GM21528 (cell line): ENCODE measurements at regions not wholly inside any gene's neighbourhood (a gene's known extent, or its start where the extent isn't known, plus 50 kb on each side); places are given as distances from the start of the nearest gene placed in this dataset.

Source experiments
- ATAC-seq: cut with Tn5 transposase; IDR thresholded peaks from one replicate; pipeline ENCODE4 v1.9.1; 2021; ENCODE audit warnings: mild to moderate bottlenecking, moderate library complexity; ENCODE audit not compliant: unreplicated experiment, low FRiP score

GRCh38 chr16:62715701-62716100 is 679.5 kb upstream of the CDH8 start:
- ATAC-seq: no peak

GRCh38 chr16:62712566-62712965 is 676.3 kb upstream of the CDH8 start:
- no peak for ATAC-seq

GRCh38 chr16:62711797-62712196 is 675.6 kb upstream of the CDH8 start:
- no peak for ATAC-seq

- no peak for ATAC-seq
Measured at GRCh38 chr16:62709794-62710193, 673.6 kb upstream of the CDH8 start.

- ATAC-seq: no peak
Measured at GRCh38 chr16:62701426-62701825, 665.2 kb upstream of the CDH8 start.

GRCh38 chr16:62700426-62701294 is 664.4 kb upstream of the CDH8 start:
- ATAC-seq: no peak

- no peak for ATAC-seq
Measured at GRCh38 chr16:62692685-62693084, 656.4 kb upstream of the CDH8 start.

GRCh38 chr16:62681819-62682218 is 645.6 kb upstream of the CDH8 start:
- ATAC-seq: no peak

GRCh38 chr16:62678796-62679195 is 642.6 kb upstream of the CDH8 start:
- no peak for ATAC-seq

- ATAC-seq: no peak
Measured at GRCh38 chr16:62676306-62676705, 640.1 kb upstream of the CDH8 start.

- no peak for ATAC-seq
Measured at GRCh38 chr16:62665269-62665668, 629.0 kb upstream of the CDH8 start.

- ATAC-seq: no peak
Measured at GRCh38 chr16:62664566-62664965, 628.3 kb upstream of the CDH8 start.

- ATAC-seq: no peak
Measured at GRCh38 chr16:62661435-62661834, 625.2 kb upstream of the CDH8 start.

GRCh38 chr16:62657116-62657515 is 620.9 kb upstream of the CDH8 start:
- ATAC-seq: no peak

GRCh38 chr16:62652441-62653120 is 616.3 kb upstream of the CDH8 start:
- ATAC-seq: no peak

GRCh38 chr16:62648256-62648655 is 612.0 kb upstream of the CDH8 start:
- ATAC-seq: no peak

- no peak for ATAC-seq
Measured at GRCh38 chr16:62644030-62644812, 608.0 kb upstream of the CDH8 start.

GRCh38 chr16:62642677-62643076 is 606.4 kb upstream of the CDH8 start:
- no peak for ATAC-seq

- ATAC-seq: no peak
Measured at GRCh38 chr16:62639890-62640289, 603.7 kb upstream of the CDH8 start.

GRCh38 chr16:62638964-62639870 is 603.0 kb upstream of the CDH8 start:
- ATAC-seq: peak; percentile 88
